Astrocyte of the spinal cord (primary cell): ENCODE measurements at regions not wholly inside any gene's neighbourhood (a gene's known extent, or its start where the extent isn't known, plus 50 kb on each side); places are given as distances from the start of the nearest gene placed in this dataset.
A peak's percentile ranks its signal among the peaks of the same experiment; 100 is the strongest.

Experiments
- DNase-seq: peaks from one replicate; pipeline ENCODE4 v3.0.0; 2011; ENCODE audit warnings: low read depth, low spot score
- H3K4me3 ChIP-seq: 2 replicates; pipeline ENCODE4 v1.5.1; 2011; ENCODE audit warnings: low read depth, mild to moderate bottlenecking, low read length, moderate library complexity
- CTCF ChIP-seq: IDR thresholded peaks from 2 replicates; pipeline ENCODE4 v1.5.1; 2012; ENCODE audit warnings: low read depth, mild to moderate bottlenecking, low read length, inconsistent platforms
- in situ Hi-C: cut with HindIII; loops from 2 replicates; pipeline ENCODE4 v1.10.0; 2017; ENCODE audit warnings: low sequenced_read_pairs

GRCh38 chr7:67813621-67814292, 817.1 kb downstream of the TYW1 start:
- DNase-seq = no peak
- in situ Hi-C loops = no loop called here
- no peak overlapping the region for H3K4me3 ChIP-seq
- TF ChIP-seq CTCF = no peak

- in situ Hi-C loops = no loop called here
- no peak for DNase-seq
- TF ChIP-seq CTCF = no peak
- H3K4me3 ChIP-seq = no peak overlapping the region
These were observed 820.8 kb downstream of the TYW1 start for GRCh38 chr7:67817481-67817880.

GRCh38 chr7:67821116-67821515, 824.5 kb downstream of the TYW1 start:
- no peak for TF ChIP-seq CTCF
- H3K4me3 ChIP-seq = no peak overlapping the region
- in situ Hi-C loops = no loop called here
- DNase-seq = peak; percentile 2

GRCh38 chr7:67823345-67823744, 826.7 kb downstream of the TYW1 start:
- H3K4me3 ChIP-seq = no peak overlapping the region
- no peak for TF ChIP-seq CTCF
- DNase-seq = peak; percentile 9
- in situ Hi-C loops = no loop called here

GRCh38 chr7:67825356-67825755, 828.7 kb downstream of the TYW1 start:
- TF ChIP-seq CTCF = no peak
- no peak for DNase-seq

GRCh38 chr7:67841896-67842295, 845.3 kb downstream of the TYW1 start:
- no peak for TF ChIP-seq CTCF
- in situ Hi-C loops = no loop called here
- no peak overlapping the region for H3K4me3 ChIP-seq
- DNase-seq = no peak

More at GRCh38 chr7:67825356-67825755, 828.7 kb downstream of the TYW1 start:
- in situ Hi-C loops = no loop called here
- H3K4me3 ChIP-seq = no peak overlapping the region

GRCh38 chr7:67842571-67842970, 845.9 kb downstream of the TYW1 start:
- no peak overlapping the region for H3K4me3 ChIP-seq
- TF ChIP-seq CTCF = no peak
- in situ Hi-C loops = no loop called here
- no peak for DNase-seq
